ENCODE measurements at regions not wholly inside any gene's neighbourhood (a gene's known extent, or its start where the extent isn't known, plus 50 kb on each side); places are given as distances from the start of the nearest gene placed in this dataset.

GRCh38 chr14:48874711-48875110, 711.5 kb downstream of the RPS29 start:
- H2AFZ ChIP-seq (ENCODE audit: insufficient read depth, low read depth, low read length, poor library complexity, severe bottlenecking), result no peak overlapping the region
- Mint-ChIP-seq H3K4me3 (no peak overlapping the region), H3K27me3 (ENCODE audit: low read depth in 3 of 3) (peaks cover 0 to 3% (median 0%) of the 10 kb centered on the region in 3 donors), H3K9me3 (peaks cover 0 to 3% (median 0%) of the 10 kb centered on the region in 7 donors), H3K4me1 (no peaks in the 10 kb centered on the region), H3K27ac (no peak overlapping the region), H3K36me3 (no peaks in the 10 kb centered on the region)
- no peak overlapping the region for H3K4me3 ChIP-seq (replicated peaks in 1 of 3; ENCODE audit: low read depth in 2 of 3, low read length in 3 of 3)
- H3K9me3 ChIP-seq (replicated peaks in 1 of 2; ENCODE audit: control insufficient read depth in 1 of 2, insufficient read depth in 1 of 2, low read length in 2 of 2), result no peaks in the 10 kb centered on the region
- H3K9ac ChIP-seq (ENCODE audit: insufficient read depth, low read length, poor library complexity, severe bottlenecking), result no peak overlapping the region
- no peaks in the 10 kb centered on the region for H3K4me1 ChIP-seq (ENCODE audit: control insufficient read depth in 1 of 2, insufficient read depth in 2 of 2, low read length in 2 of 2)
- H3K27ac ChIP-seq (ENCODE audit: low read depth in 1 of 2, low read length in 2 of 2), result no peak overlapping the region
- no peaks in the 10 kb centered on the region for H3K36me3 ChIP-seq (replicated peaks in 1 of 2; ENCODE audit: control insufficient read depth in 1 of 2, insufficient read depth in 2 of 2, low read length in 2 of 2)
- DNase-seq, result no peak
- no peak overlapping the region for H3K4me2 ChIP-seq (replicated peaks; ENCODE audit: extremely low read depth, low read length, poor library complexity, severe bottlenecking)
- no peak for TF ChIP-seq CTCF (IDR thresholded peaks at IDR 0.05)
- no peaks in the 10 kb centered on the region for H3K27me3 ChIP-seq (ENCODE audit: control insufficient read depth in 2 of 2, insufficient read depth in 2 of 2, low read length in 2 of 2)
- H3K79me2 ChIP-seq (ENCODE audit: insufficient read depth, low read length), result no peaks in the 10 kb centered on the region
- H4K20me1 ChIP-seq (ENCODE audit: insufficient read depth, low read length), result no peaks in the 10 kb centered on the region
- intact Hi-C loops (cut with micrococcal nuclease), result no loop called here
- WGBS (ENCODE audit: insufficient coverage), result 80% methylated on average over 1 of the region's 2 CpGs

- intact Hi-C loops (cut with micrococcal nuclease), result no loop called here
- no peak for TF ChIP-seq CTCF (IDR thresholded peaks at IDR 0.05)
Measured at GRCh38 chr14:48857366-48857765, 728.8 kb downstream of the RPS29 start.

More at GRCh38 chr14:48857366-48857765, 728.8 kb downstream of the RPS29 start:
- Mint-ChIP-seq H3K9me3 (peaks cover 0 to 3% (median 0%) of the 10 kb centered on the region in 7 donors), H3K4me1 (no peaks in the 10 kb centered on the region), H3K27me3 (ENCODE audit: low read depth in 3 of 3) (peaks cover 0 to 2% (median 0%) of the 10 kb centered on the region in 3 donors), H3K36me3 (no peaks in the 10 kb centered on the region), H3K4me3 (no peak overlapping the region), H3K27ac (no peak overlapping the region)
- DNase-seq, result no peak
- Histone ChIP-seq H4K20me1 (ENCODE audit: insufficient read depth, low read length) (no peaks in the 10 kb centered on the region), H3K4me3 (replicated peaks in 1 of 3; ENCODE audit: low read depth in 2 of 3, low read length in 3 of 3) (no peak overlapping the region), H3K79me2 (ENCODE audit: insufficient read depth, low read length) (no peaks in the 10 kb centered on the region), H3K36me3 (replicated peaks in 1 of 2; ENCODE audit: control insufficient read depth in 1 of 2, insufficient read depth in 2 of 2, low read length in 2 of 2) (no peaks in the 10 kb centered on the region), H3K4me2 (replicated peaks; ENCODE audit: extremely low read depth, low read length, poor library complexity, severe bottlenecking) (no peak overlapping the region), H3K27me3 (ENCODE audit: control insufficient read depth in 2 of 2, insufficient read depth in 2 of 2, low read length in 2 of 2) (no peaks in the 10 kb centered on the region), H3K4me1 (ENCODE audit: control insufficient read depth in 1 of 2, insufficient read depth in 2 of 2, low read length in 2 of 2) (no peaks in the 10 kb centered on the region), H3K9me3 (replicated peaks in 1 of 2; ENCODE audit: control insufficient read depth in 1 of 2, insufficient read depth in 1 of 2, low read length in 2 of 2) (no peaks in the 10 kb centered on the region), H2AFZ (ENCODE audit: insufficient read depth, low read depth, low read length, poor library complexity, severe bottlenecking) (no peak overlapping the region), H3K27ac (ENCODE audit: low read depth in 1 of 2, low read length in 2 of 2) (no peak overlapping the region), H3K9ac (ENCODE audit: insufficient read depth, low read length, poor library complexity, severe bottlenecking) (no peak overlapping the region)
- WGBS (ENCODE audit: insufficient coverage), result 60% methylated on average over 1 of the region's 2 CpGs
